ENCODE measurements at regions not wholly inside any gene's neighbourhood (a gene's known extent, or its start where the extent isn't known, plus 50 kb on each side); places are given as distances from the start of the nearest gene placed in this dataset.

DNA sequence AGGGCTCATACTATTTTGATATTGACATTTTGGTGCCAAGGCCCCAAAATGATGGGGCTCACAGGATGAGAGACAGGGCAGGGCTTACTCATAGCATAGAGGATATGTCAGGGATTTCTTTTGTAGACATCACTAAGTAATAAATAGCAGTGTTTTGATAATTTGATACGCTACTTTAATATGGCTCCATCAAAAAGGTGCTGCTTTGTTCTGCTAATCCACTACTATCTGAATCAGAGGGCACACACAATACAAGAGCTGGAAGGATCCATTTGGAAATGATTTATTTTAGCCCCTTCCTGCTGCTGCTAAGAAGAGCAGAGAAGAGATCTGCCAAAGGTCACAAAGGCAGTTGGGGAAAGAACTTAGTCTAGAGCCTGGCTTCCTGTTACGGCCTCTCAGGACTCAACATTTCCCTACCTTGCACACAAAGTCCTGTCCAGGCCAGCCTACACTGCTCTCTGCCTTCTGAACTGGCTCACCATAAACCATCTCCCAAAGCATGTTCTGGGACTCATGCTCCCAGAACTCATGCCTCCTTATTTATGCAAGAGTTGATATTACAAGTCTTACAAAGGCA, 261.3 kb upstream of the ARHGAP20 start:
- DNase-seq, result no peak

DNA sequence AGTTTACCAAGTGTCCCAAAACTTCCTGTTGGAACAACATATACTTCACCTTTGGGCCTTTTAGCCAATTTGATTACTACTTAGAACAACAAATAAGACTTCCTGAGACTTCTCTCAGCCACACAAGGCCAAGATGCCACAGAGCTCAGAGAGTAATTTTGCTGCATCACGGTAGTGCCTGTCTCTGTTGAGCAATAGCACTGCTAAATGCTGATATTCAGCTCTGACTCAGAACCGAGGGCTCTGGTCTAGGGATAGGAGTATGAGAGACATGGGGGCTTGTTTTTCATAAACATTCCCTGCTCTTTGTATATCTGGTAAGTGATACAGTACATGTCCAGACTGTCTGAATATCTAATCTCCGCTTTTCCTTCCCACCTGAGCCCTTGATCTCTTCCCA, 260.4 kb upstream of the ARHGAP20 start:
- no peak for DNase-seq

DNA sequence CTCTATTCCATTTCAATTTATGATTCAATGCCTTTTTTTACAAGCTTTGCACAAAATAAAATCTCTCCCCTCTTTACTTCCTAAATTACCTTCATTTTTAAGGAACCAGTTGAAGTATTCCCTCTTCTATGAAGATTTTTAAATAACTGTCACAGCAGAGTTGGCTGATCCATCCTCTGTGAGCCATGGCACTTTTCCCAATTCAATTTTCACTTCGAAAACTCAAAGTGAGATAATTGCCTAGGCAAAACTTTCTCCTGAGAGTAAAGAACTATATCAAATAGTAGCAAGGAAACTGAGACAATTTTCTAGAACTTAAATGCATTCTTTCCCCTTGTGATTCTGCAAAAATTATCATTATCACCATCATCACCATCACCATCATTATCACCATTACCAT, 259.9 kb upstream of the ARHGAP20 start:
- no peak for DNase-seq

DNA sequence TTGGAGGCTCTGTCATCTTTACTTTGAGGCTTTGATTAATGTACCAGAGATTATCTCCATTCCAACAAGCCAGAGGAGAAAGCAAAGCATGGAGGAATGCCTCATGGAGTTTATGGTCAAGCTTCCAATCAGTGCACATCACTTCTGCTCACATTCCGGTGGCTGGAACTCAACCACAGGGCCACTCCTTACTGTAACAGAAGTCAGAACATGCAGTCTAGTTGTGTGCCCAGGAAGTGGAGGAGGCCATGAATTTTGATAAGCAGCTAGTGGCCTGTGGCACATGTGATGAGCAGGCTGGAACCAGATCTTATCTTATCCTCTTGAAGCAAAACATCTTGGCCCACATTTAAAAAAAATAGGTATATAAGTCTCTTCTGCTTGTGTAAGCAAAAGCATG, 258.9 kb upstream of the ARHGAP20 start:
- DNase-seq, result no peak

DNA sequence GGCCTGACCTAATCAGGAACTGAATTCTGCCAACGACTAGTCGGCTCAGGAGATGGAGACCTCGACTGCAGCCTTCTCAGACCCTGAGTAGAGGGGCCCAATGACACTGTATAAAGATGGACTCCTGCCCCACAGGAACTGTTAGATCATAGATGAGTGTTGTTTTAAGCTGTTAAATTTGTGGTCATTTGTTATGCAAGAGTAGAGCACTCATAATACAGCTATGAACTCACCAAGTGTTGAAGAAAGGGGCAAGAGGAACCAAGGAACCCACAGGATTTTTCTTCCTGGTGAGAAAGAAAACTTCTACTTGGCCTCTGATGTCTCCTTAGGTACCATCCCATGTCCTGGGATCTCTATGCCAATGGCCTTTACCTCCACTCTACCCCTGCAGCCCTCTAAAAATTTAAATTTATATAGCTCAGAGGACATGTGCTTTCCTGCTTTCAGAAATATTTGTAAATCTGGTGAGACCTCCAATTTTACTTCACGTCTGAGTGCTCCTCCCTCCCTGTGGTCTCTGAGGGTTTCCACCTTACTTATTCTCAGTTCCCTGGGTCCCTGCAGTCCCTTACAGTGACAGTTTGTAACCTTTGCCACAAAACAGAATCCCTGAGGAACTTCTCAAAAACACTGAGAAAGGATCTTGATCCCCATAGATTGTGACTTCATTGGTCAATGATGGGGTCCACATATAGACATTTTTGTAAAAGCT, 256.3 kb upstream of the ARHGAP20 start:
- DNase-seq, result no peak

DNA sequence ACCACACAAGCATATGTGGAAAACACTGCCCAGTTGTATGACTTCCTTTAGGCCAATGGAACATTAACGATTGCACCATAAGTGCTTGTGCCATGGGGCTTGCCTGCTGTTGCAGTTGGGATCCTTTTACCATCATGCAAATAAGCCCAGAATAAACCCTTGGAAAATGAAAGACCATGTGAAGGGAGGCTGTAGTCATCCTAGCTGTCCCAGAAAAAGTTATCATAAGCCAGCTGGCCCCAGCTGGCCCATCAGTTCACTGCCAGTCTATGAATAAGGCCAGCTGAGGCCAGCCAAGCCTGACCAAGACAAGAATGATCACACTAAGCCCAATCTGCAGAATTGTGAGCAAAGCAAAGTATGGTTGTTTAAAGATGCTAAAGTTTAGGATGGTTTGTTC, 253.9 kb upstream of the ARHGAP20 start:
- no peak for DNase-seq

DNA sequence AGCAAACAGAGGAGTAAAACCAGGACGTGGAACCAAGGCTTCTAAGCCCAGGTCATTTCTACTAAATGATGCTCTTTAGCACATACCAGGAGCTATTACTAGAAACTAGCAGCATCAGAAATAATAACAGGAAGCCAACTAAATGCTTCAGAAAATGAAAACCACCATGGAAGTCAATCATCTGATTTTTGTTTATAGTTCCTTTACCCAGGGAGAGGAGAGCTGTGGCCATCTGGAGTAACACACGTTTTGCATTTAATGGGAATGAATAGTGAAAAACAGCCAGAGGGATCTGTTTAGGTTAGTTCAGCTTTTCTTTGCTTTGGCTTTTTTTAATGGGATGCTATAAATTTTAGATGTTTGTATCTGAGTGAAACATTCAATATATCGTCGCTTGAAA, 250.7 kb upstream of the ARHGAP20 start:
- DNase-seq, result no peak

DNA sequence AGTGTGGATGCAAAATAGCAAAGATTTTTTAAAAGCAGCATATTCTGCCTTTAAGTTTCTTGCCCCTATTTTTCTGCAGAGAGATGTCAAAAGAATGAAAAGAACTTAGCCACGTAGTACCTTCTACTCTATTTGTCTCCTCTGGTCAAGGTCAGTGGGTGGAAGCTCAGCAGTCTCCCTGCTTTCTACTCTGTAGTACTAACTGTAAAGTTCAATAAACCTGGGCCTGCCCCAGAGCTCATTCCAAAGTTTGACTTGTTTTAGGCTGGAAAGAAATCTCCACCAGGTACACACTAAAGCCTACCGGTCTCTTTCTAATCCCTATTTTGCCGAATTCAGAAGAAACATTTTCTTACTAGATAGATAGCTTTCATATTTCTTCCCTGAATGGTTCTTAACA, 247.9 kb upstream of the ARHGAP20 start:
- DNase-seq, result no peak

DNA sequence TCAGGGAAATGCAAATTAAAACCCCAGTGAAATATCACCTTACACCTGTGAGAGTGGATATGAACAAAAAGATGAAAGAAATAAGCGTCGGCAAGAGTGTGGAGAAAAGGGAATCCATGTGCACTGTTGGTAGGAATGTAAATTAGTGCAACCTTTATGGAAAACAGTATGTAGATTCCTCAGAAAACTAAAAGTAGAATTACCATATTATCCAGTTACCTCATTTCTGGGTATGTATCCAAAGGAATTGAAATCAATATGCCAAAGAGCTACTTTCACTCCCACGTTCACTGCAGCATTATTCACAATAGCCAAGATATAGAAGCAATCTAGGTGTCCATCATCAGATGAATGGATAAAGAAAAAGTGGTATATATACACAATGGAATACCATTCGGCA, 246.0 kb upstream of the ARHGAP20 start:
- DNase-seq, result no peak

DNA sequence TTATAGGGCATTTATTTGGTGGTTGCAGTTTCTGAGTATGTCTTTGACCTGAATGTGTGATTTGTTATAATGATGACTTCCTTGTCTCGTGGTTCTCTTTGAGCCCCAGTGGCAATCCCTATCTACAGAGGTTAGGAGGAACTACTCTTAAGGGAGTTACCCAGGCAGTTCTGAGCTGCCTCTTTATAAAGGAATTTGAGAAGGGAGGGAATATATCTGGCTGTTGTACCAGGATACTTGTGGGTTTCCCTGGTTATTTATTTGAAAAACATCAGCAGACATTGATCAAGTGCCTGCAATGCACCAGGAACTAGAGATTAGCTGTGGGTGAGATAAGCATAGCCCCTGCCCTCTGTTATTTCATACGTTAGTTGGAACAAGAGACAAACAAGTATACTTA, 243.5 kb upstream of the ARHGAP20 start:
- no peak for DNase-seq

DNA sequence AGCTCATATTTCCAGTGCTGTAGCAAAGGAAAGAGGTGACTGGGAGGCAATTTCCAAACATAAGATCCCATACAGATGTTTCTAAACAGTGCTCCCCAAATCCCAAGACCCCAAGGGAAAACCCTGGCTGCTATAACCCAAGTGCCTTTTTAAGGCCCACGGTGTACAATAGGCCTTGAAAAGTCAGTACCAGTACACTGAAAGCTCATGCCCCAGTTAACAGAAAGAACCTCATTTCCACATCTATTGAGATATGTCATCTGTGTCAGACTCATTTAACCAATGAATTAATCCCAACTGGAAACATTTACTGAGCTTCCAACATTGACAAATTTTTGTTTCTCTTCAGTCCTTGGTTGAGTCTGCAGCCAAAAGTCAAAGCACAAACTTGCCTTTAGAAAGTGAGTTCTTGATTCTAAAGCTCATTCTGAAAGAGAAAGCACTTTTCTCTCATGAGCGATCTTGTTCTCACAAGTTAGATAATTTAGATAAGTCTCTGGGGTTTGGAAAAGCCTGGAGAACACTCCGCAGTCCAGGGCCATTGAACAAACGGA, 239.8 kb upstream of the ARHGAP20 start:
- no peak for DNase-seq

DNA sequence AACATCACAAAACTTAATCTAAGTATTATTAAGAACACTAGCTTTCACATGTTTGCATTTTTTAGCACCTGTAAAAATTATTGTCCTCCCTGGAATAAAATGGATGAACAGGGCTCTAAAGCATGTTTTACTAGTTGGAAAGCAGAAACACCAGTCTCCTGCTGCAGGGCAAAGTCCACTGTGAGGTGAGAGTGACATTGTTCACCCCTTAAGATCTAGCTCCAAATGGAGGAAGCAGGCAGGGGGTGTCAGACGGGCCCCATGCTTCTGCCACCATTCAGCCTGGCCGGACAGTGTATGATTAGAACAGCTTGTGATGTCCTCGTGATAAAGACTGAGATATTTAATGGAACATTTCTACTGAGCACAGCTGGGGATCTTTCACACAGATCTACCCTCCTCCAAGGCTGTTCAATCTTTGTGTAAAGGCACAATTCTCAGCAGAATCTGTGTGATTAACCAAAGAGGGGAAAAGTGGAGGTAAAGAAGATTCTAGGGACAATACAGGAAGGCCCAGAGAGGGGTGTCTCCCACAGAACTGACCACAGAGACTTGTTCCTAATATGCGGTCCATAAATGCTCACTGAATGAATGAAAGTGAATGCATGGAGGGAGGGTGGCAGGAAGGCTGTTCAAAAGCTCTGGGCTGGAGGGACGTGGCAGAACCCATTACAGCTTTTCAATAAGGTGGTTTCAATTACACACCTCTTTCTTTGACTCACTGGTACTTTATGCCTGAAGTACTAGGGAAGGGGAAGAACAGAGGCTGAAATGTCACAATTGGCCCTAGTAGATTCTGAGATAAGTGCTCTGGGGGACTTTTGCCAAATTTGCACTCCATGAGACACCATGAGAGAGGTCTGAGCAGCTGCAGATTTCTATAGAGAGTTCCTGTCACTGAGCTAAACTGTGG, 239.1 kb upstream of the ARHGAP20 start:
- DNase-seq, result no peak

DNA sequence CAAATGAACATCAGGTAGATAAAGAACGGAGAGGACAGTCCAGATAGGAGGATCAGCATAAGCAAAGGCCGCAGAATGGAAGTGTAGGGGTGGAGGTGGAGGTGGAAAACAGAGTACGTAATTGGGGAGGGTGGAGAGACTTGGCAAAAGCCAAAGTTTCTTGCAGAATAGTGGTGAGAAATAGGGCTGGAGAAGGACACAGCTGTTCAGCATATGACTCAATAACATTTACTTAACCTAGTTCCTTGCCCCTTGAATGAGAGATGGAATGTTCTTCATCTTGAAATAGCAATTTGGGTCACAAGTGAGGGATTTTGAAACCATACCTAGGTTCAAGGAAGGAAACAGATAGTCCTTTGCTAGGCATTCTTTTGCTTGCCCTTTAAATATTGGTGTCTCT, 235.9 kb upstream of the ARHGAP20 start:
- no peak for DNase-seq

DNA sequence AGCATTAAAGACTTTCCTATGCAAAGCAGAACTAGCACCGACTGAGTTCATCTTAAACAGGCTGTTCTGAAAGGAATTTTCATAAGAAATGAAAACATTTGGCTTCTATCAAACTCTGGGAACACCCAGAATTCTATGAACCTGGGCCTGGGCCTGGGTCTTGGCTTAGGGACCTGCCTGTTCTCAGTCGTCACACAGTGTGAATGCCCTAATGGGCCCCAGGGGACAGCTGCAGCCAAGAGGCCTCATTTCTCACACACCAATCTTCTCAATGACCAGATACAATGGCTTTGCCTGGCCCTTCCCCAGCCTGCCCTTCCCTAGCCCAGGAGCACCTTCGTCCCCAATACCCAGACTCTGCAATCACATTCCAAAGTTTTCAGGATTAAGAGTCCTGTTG, 234.9 kb upstream of the ARHGAP20 start:
- no peak for DNase-seq

DNA sequence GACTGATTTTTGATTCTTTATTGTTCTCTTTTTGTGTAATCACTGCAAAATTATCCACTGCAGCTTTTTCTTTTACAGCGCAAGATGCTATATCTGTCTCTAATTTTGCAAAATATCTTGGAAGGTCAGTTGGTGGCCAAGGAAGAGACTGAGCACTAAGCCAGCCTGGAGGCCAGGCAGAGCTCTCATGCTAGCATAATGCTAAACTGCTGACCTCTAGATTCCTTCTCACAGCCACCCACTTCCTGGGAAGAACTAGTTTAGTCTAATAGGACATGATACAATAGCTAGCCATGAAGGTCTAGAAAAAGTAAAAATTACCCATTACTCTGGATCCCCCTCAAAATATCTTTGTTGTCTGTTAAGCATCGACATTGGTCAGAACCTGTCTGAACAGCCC, 227.2 kb upstream of the ARHGAP20 start:
- DNase-seq, result no peak

DNA sequence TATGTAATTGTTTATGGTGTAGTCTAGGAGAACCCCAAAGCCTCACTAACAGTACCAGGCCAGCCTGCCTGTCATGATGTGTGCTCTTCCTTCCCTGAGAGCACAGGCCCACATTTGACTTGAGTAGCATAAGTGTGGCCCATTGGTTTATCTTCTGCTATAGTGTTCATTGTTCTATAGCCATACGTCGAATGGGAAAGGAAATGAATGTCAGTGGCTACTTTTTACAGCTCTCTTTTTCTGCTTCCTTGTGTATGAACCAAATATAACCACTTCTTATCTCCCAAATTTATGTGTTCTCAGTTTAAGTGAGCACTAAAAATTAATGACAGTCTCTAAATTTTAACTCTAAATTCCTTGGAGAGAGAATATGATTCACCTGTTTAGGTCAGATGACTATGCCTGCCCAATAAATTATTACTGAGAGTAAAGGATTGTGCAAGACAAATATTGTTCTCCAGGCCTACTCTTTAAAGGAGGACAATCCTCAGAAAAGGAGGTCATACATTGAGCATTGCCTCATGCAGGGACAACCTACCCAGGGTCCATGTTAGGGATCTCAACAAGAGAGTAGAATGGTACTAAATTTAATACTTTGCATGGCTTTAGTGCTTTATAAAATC, 222.9 kb upstream of the ARHGAP20 start:
- DNase-seq, result no peak

DNA sequence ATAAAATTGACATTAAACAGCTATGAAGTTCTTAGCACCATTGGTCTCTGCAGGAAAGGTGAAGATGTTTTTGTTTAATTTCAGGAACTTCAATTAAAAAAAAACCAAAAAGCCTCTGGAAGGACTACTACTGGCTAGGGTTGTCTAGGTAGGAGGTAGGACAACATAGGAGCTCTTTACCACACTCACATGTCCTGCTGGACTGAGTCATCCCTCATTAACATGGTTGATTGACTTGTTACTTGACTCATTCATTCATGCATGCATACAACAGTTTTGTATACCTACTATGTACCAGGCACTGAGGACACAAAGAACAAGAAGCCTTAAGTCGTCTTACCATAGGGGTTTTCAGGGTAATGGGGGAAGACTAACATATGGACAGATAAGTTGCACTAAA, 216.9 kb upstream of the ARHGAP20 start:
- DNase-seq, result no peak

DNA sequence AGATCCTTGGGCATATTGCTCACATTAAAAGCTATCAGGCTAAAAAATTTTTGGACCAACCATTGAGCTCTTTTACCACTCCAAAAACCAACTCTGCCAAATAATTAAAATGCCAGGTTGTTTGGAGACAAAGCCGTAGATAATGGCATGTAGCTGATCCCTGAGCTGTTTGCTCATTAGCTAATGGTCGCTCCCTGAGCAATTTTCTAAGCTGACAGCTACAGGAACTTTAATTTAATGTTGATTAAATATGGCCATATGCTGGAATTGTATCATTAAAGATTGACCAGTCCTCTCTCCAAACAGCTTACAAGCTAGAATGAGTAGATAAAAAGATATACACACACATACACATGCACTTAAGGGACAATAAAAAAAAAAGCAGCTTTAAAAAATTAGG, 216.2 kb upstream of the ARHGAP20 start:
- no peak for DNase-seq

DNA sequence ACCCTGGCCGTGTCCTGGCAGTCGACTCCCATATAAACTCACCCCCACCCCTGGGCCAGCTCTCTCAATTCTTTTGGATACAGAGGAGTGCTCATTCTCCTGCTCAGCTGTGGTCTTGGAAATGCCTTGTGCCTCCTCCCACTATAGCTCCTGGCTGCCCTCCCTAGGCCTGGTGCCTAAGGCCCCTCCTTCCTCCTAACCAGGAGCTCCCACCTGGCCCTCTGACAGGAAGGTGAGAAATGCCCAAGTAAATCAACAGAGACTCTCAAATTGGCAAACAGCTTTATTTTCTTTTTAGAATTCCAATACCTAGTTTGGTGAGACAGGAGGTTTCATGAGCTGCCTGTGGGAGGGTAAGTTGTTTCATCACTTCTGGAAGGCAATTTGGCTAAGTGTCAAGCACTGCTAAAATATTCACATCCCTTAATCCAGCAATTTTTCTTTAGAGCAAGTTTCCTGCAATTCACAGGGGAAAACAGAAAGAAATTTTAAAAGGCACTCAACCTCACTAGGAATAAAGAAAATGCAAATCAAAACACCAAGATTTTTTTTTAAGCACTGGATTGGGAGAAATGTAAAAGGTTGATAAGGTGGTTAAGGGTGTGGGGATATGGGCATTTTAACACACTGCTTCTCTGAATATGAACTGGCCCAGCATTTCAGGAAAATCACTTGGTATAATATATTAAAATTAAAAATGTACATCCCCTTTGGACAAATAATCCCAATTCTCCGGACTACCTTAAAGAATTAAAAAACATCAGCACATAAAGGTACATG, 209.7 kb upstream of the ARHGAP20 start:
- DNase-seq, result no peak

DNA sequence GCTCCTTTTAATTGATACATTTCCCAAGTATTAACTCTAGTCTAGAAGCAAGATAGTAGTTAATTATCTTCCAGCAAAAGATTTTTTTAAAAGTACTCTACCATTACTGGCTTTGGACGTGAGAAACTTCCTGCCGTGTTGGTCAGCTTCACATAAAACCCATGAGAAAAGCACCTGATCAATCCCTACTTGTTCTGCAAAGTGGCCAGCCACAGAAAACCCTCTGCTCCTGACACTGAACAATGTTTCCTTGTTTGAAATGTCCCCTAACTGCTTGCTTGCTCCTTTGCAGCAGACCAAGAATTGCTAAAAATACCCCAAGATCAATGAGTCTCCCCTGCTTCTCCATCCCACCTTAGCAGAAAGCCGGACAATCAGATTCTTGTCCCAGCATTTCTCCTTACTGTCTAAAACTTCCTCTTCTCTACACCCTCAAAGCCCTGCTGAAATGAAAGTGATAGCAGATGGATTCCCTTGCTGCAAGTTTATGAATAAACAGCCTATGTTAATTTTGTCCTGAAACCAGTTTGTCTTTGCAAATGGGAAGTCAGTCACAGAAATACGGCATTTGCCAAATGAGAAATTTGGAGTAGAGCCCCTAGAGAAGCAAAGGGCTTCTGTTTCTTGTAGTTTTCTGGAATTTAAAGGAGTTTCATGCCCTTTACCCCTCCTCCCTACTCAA, 207.1 kb upstream of the ARHGAP20 start:
- DNase-seq, result no peak

DNA sequence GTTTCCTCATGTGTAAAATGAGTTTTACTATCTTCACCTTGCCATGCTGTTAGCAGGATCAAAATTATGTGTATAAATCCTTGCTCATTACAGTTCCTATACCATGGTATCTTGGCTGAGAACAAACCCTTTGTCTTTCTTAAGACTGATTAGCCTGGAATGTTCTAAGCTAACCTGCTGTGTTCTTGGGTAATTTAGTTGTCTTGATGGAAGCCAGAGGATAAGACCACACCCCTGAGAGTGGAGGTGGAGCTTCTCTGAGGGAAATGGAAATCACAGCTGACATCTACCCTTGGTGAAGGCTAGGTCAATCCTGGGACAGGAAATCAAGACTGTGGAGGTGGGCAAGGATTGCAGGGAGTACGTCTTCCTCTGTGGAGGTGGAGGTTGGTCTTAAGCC, 206.1 kb upstream of the ARHGAP20 start:
- DNase-seq, result no peak

DNA sequence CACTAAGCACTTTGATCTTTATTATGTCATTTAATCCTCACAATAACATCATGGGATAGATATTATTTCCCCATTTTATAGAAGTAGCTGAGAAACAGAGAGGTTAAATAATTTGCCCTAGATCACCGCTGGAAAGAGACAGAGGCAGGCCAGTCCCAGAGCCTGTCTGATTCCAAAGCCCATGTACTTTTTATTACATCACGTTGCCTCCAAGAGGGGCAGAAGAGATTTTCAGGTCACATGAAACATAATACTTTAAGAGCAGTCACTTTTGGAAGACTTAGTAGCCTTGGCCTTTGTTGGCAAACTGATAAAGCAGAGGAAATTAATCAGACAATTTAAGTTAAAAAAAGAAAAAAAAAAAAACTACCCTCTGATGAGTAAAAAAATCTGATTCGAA, 200.2 kb upstream of the ARHGAP20 start:
- DNase-seq, result no peak

Measured in CD4-positive, alpha-beta T cell treated with Interleukin-12 subunit alpha and Interleukin-12 subunit beta, for 1 hour (primary cell).